Thoracic aorta (tissue), 2 donors: ENCODE measurements at regions not wholly inside any gene's neighbourhood (a gene's known extent, or its start where the extent isn't known, plus 50 kb on each side); places are given as distances from the start of the nearest gene placed in this dataset.

Experiments used
- ATAC-seq: fragments of 150-250 bp; one replicate; pipeline ENCODE4 v1.8.0; 2017; ENCODE audit warnings: low read depth; ENCODE audit not compliant: insufficient number of reproducible peaks, low FRiP score
- DNase-seq: peaks from one replicate; pipeline ENCODE4 v3.0.0-alpha.2; 2020; ENCODE audit warnings: low spot score
- H3K27ac ChIP-seq, 2 donors: fragments of 200-600 bp; sonication (generic); 1 replicate in 1 of 2; 2 replicates in 1 of 2; pipeline ENCODE4 v1.5.1; 2016; ENCODE audit warnings: mild to moderate bottlenecking in 2 of 2, moderate library complexity in 2 of 2
- H3K27me3 ChIP-seq: fragments of 200-600 bp; sonication (generic); replicated peaks from 2 replicates; pipeline ENCODE4 v1.6.0; 2016; ENCODE audit warnings: mild to moderate bottlenecking; ENCODE audit not compliant: insufficient read depth
- H3K36me3 ChIP-seq: fragments of 200-600 bp; sonication (generic); one replicate; pipeline ENCODE4 v1.5.1; 2016
- H3K4me1 ChIP-seq, 2 donors: fragments of 200-600 bp; sonication (generic); 1 replicate in 1 of 2; 2 replicates in 1 of 2; pipeline versions ENCODE4 v1.5.1 to v1.6.0; 2016; ENCODE audit warnings: low read depth in 2 of 2, mild to moderate bottlenecking in 1 of 2; ENCODE audit not compliant: control insufficient read depth in 1 of 2
- H3K4me3 ChIP-seq: fragments of 200-600 bp; sonication (generic); 2 replicates; pipeline ENCODE4 v1.5.1; 2016; ENCODE audit warnings: mild to moderate bottlenecking
- H3K9me3 ChIP-seq: fragments of 200-600 bp; sonication (generic); 2 replicates; pipeline ENCODE4 v1.5.1; 2016
- CTCF ChIP-seq: fragments of 200-600 bp; sonication (generic); IDR thresholded peaks from one replicate; pipeline ENCODE4 v1.5.1; 2019; ENCODE audit warnings: antibody characterized with exemption

GRCh38 chr1:5385096-5385799 lies 607.0 kb downstream of the NPHP4 start:
- Histone ChIP-seq H3K4me1 (no peaks in the 10 kb centered on the region), H3K9me3 (no peaks in the 10 kb centered on the region), H3K4me3 (no peak overlapping the region), H3K27ac (no peak overlapping the region), H3K27me3 (no peaks in the 10 kb centered on the region), H3K36me3 (no peaks in the 10 kb centered on the region)
- no peak for DNase-seq
- no peak for ATAC-seq
- TF ChIP-seq CTCF = no peak

- Histone ChIP-seq H3K27me3 (no peaks in the 10 kb centered on the region), H3K4me3 (no peak overlapping the region), H3K36me3 (no peaks in the 10 kb centered on the region), H3K27ac (no peak overlapping the region), H3K9me3 (no peaks in the 10 kb centered on the region), H3K4me1 (no peaks in the 10 kb centered on the region)
- DNase-seq (no peak), ATAC-seq (no peak)
- TF ChIP-seq CTCF = no peak
These were observed 610.7 kb downstream of the NPHP4 start for GRCh38 chr1:5381491-5381890.

- Histone ChIP-seq H3K36me3 (no peaks in the 10 kb centered on the region), H3K9me3 (no peaks in the 10 kb centered on the region), H3K27ac (no peak overlapping the region), H3K4me1 (no peaks in the 10 kb centered on the region), H3K27me3 (no peaks in the 10 kb centered on the region), H3K4me3 (no peak overlapping the region)
- TF ChIP-seq CTCF = no peak
- ATAC-seq = no peak
- no peak for DNase-seq
These were observed 613.0 kb downstream of the NPHP4 start for GRCh38 chr1:5379176-5379759.

GRCh38 chr1:5376538-5377247 lies 615.5 kb downstream of the NPHP4 start:
- Histone ChIP-seq H3K9me3 (no peaks in the 10 kb centered on the region), H3K27ac (no peak overlapping the region), H3K4me3 (no peak overlapping the region), H3K27me3 (no peaks in the 10 kb centered on the region), H3K36me3 (no peaks in the 10 kb centered on the region), H3K4me1 (no peaks in the 10 kb centered on the region)
- DNase-seq (no peak), ATAC-seq (no peak)
- TF ChIP-seq CTCF = no peak

- Histone ChIP-seq H3K27me3 (no peaks in the 10 kb centered on the region), H3K9me3 (no peaks in the 10 kb centered on the region), H3K36me3 (no peaks in the 10 kb centered on the region), H3K4me1 (no peaks in the 10 kb centered on the region), H3K27ac (no peak overlapping the region), H3K4me3 (no peak overlapping the region)
- no peak for DNase-seq
- no peak for TF ChIP-seq CTCF
- ATAC-seq = no peak
These were observed 616.7 kb downstream of the NPHP4 start for GRCh38 chr1:5375481-5375880.
